Right renal pelvis (tissue), 4 donors: ENCODE measurements at regions not wholly inside any gene's neighbourhood (a gene's known extent, or its start where the extent isn't known, plus 50 kb on each side); places are given as distances from the start of the nearest gene placed in this dataset.
A peak's percentile ranks its signal among the peaks of the same experiment; 100 is the strongest.

Experiments used
- DNase-seq, 4 donors: peaks; one replicate each; pipeline ENCODE4 v3.0.0-alpha.2; 2013; ENCODE audit warnings: low read depth in 4 of 4, low spot score in 3 of 4, missing footprints in 1 of 4

GRCh38 chr4:128606173-128606572 lies 203.3 kb upstream of the JADE1 start:
- DNase-seq: no peak

GRCh38 chr4:128604840-128605239 lies 204.7 kb upstream of the JADE1 start:
- DNase-seq: no peak

- DNase-seq: no peak
These were observed 205.3 kb upstream of the JADE1 start for GRCh38 chr4:128604204-128604603.

DNA sequence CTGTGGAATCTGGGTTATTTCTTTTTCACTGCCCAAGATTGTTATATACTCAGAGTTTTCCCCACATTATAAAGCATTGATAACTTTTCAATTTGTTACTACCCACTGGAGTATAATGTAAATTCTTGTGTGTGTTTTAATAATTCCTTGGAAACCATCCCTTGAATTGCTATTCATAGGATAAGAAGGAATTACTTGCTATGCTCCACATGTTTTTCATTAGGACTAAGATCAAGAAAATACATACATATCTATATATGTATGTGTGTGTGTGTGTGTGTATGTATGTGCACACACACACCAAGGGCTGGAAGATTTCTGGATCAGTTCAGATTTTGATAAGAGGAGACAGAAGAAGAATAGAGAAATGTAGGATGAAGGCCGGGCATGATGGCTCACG lies 206.4 kb upstream of the JADE1 start:
- DNase-seq: no peak

- no peak for DNase-seq
These were observed 207.4 kb upstream of the JADE1 start for GRCh38 chr4:128601991-128602695.

GRCh38 chr4:128600996-128601871 lies 208.3 kb upstream of the JADE1 start:
- no peak for DNase-seq

- DNase-seq: no peak
These were observed 209.1 kb upstream of the JADE1 start for GRCh38 chr4:128600410-128600809.

DNA sequence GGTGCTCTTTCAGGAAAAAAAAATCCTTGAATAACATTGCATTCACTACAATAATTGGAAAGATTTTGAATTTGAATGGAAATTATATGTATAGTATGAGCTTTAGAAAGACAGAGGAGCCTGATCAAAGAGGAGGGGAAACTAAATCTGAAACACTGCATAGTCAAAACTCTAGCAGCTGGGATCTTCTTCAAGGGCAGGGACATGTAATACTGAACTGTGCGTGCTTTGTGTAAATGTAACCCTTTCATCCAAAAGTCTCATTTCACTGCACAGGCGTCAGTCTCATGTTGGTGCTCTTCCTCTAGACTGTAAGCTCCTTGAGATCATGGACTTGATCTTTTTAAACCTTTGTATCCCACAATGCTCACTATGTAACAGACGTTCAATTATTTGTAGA lies 212.0 kb upstream of the JADE1 start:
- DNase-seq: no peak

- no peak for DNase-seq
These were observed 212.6 kb upstream of the JADE1 start for GRCh38 chr4:128596853-128597252.

GRCh38 chr4:128596115-128596514 lies 213.4 kb upstream of the JADE1 start:
- DNase-seq: peak in 1 of 4 donors; percentile 36

- no peak for DNase-seq
These were observed 218.0 kb upstream of the JADE1 start for GRCh38 chr4:128591482-128591881.

GRCh38 chr4:128590773-128591172 lies 218.7 kb upstream of the JADE1 start:
- no peak for DNase-seq

- no peak for DNase-seq
These were observed 219.3 kb upstream of the JADE1 start for GRCh38 chr4:128590034-128590740.

GRCh38 chr4:128589384-128589965 lies 220.0 kb upstream of the JADE1 start:
- DNase-seq: no peak

- DNase-seq: no peak
These were observed 222.1 kb upstream of the JADE1 start for GRCh38 chr4:128587382-128587781.

DNA sequence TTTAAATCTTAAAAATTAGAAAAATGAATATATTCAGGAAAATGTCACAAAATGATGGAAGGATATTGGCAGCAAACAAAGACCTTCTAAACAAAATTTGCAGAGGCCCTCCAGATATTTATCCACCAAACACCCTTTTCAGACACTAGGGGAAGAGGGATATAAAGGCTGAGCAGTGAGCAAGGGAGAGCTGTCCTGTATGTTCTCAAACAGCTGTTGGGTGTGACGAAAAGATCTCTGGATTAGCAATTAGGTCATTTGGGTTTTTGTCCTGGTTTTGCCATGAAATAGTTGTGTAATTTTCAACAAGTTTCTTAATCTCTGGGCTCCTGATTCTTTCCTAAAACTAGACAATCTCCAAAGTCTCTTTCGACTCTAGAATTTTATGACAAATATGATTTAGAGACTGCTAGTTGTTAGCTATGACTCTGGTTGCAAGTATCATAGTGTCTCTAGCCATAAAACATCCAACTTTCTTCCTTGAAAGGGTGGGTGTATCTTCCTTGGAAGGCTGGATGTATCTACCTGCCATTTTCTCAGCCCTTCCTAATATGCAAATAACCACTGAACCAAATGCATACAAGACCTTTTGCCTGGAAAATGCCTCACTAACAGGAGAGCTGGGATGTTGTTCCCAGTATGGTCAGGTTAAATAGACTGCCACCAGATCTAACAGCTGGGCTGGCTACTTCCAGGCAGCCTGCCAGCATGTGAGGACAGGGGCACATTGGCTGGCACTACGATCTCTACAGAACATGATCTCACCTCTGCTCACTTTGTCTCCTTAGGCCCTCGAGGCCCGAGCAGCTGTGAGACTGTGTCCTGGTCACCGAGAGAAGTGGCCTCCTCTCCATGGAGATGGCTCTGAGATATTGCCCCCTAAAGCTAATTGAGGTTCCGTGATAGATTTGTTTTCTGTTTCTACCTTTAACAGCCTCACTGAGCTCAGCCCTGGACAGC lies 225.5 kb upstream of the JADE1 start:
- DNase-seq: no peak

DNA sequence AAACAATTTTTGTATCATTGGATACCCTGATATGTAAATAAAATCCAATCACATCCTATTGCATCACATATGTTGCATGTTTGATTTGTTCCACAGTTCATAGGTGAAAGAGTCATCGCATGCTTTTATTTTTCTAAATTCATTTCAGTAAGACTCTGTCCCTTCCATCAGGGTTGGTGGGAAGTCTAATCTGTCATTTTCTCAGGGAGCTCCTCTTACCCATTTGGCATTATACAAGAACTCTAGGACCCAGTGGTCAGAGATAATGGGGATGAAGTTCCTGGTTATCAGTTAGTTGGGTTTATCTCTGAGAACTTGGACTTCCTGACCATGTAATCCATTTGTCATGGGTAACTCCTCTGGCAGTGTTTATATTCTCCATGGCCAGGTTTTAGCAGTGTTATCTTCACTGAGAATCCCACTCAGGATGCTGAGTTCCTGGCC lies 227.1 kb upstream of the JADE1 start:
- no peak for DNase-seq

- no peak for DNase-seq
These were observed 230.2 kb upstream of the JADE1 start for GRCh38 chr4:128579154-128579853.

DNA sequence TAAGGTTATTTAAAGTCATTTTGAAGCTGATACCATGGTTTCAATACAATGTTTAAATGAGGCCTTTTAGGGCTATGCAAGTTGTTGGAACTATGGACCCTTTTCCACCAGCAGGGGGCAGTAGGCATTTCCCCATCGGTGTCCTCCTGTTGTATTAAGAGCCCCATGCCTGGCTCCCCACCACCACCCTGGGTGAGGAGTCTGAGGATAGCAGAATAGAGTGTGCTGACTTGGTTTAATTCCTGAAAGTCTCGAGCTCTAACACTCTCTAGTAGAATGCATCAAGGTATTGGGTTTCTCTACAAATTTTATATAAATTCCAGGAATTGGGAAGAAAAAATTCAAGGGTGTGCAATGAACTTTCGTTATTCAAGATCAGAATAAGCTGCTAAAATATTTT lies 234.8 kb upstream of the JADE1 start:
- DNase-seq: peak in 1 of 4 donors; percentile 46
